Loucy (cell line): ENCODE measurements at regions not wholly inside any gene's neighbourhood (a gene's known extent, or its start where the extent isn't known, plus 50 kb on each side); places are given as distances from the start of the nearest gene placed in this dataset.

Source experiments
- H2AFZ ChIP-seq: fragments of 200-600 bp; sonication (generic); 2 replicates; pipeline ENCODE4 v1.6.0; 2016; ENCODE audit warnings: antibody characterized with exemption, mild to moderate bottlenecking, low read length, moderate library complexity
- H3F3A ChIP-seq: fragments of 200-600 bp; 2 replicates; pipeline ENCODE4 v1.6.0; 2016; ENCODE audit warnings: antibody characterized with exemption, low read depth, mild to moderate bottlenecking
- H3K27me3 ChIP-seq: fragments of 200-600 bp; sonication (generic); 2 replicates; pipeline ENCODE4 v1.6.1; 2014; ENCODE audit warnings: low read length, mild to moderate bottlenecking; ENCODE audit not compliant: insufficient read depth, poor library complexity, severe bottlenecking
- H3K36me3 ChIP-seq: fragments of 200-600 bp; sonication (generic); 2 replicates; pipeline ENCODE4 v1.6.1; 2016; ENCODE audit warnings: low read length; ENCODE audit not compliant: insufficient read depth
- H3K4me1 ChIP-seq: fragments of 200-600 bp; sonication (generic); 2 replicates; pipeline ENCODE4 v1.5.1; 2014; ENCODE audit warnings: low read length, mild to moderate bottlenecking; ENCODE audit not compliant: insufficient read depth, poor library complexity, severe bottlenecking
- H3K4me2 ChIP-seq: fragments of 200-600 bp; sonication (generic); 2 replicates; pipeline ENCODE4 v1.6.0; 2014; ENCODE audit warnings: antibody characterized with exemption, low read length, low read depth, mild to moderate bottlenecking; ENCODE audit not compliant: poor library complexity, severe bottlenecking
- H3K4me3 ChIP-seq: fragments of 200-600 bp; sonication (generic); 2 replicates; pipeline ENCODE4 v1.5.1; 2014; ENCODE audit warnings: low read length, mild to moderate bottlenecking, mixed read lengths; ENCODE audit not compliant: poor library complexity, severe bottlenecking
- H3K79me2 ChIP-seq: fragments of 200-600 bp; sonication (generic); 2 replicates; pipeline ENCODE4 v1.6.1; 2014; ENCODE audit warnings: low read length; ENCODE audit not compliant: insufficient read depth
- H3K9ac ChIP-seq: fragments of 200-600 bp; sonication (generic); 2 replicates; pipeline ENCODE4 v1.6.0; 2014; ENCODE audit warnings: mild to moderate bottlenecking, low read depth, low read length, moderate library complexity; ENCODE audit not compliant: poor library complexity, severe bottlenecking
- H3K9me2 ChIP-seq: fragments of 200-600 bp; sonication (generic); replicated peaks from 2 replicates; pipeline ENCODE4 v1.6.1; 2016; ENCODE audit warnings: low read depth, low read length, mixed read lengths
- H3K9me3 ChIP-seq: fragments of 200-600 bp; sonication (generic); 2 replicates; pipeline ENCODE4 v1.6.1; 2014; ENCODE audit warnings: mild to moderate bottlenecking, antibody characterized with exemption, low read length, low read depth; ENCODE audit not compliant: insufficient read depth
- H4K20me1 ChIP-seq: fragments of 200-600 bp; sonication (generic); 2 replicates; pipeline ENCODE4 v1.6.0; 2014; ENCODE audit warnings: antibody characterized with exemption, low read length, mild to moderate bottlenecking; ENCODE audit not compliant: insufficient read depth, poor library complexity, severe bottlenecking
- CTCF ChIP-seq: fragments of 200-600 bp; sonication (generic); conservative IDR thresholded peaks from 2 replicates; pipeline ENCODE4 v1.5.1; 2014; ENCODE audit warnings: mild to moderate bottlenecking, antibody characterized with exemption, low read length
- EZH2phosphoT487 ChIP-seq: fragments of 200-600 bp; IDR thresholded peaks from 2 replicates; pipeline ENCODE4 v1.6.1; 2018; ENCODE audit warnings: antibody characterized with exemption, mild to moderate bottlenecking, moderate library complexity, borderline replicate concordance

- H3K4me1 ChIP-seq, result no peaks in the 10 kb centered on the region
- H3K79me2 ChIP-seq, result no peaks in the 10 kb centered on the region
- H3K9me2 ChIP-seq, result no peaks in the 10 kb centered on the region
- H3K9ac ChIP-seq, result no peak overlapping the region
- H4K20me1 ChIP-seq, result no peaks in the 10 kb centered on the region
- no peaks in the 10 kb centered on the region for H3K27me3 ChIP-seq
- TF ChIP-seq CTCF (no peak), EZH2phosphoT487 (no peak)
- no peak overlapping the region for H3K4me2 ChIP-seq
- no peak overlapping the region for H2AFZ ChIP-seq
- no peaks in the 10 kb centered on the region for H3K9me3 ChIP-seq
- no peaks in the 10 kb centered on the region for H3F3A ChIP-seq
- no peak overlapping the region for H3K4me3 ChIP-seq
- no peaks in the 10 kb centered on the region for H3K36me3 ChIP-seq
Observed at GRCh38 chr12:105423237-105423636, 92.7 kb downstream of the C12orf75 start.

- Histone ChIP-seq H2AFZ (no peak overlapping the region), H3K9me3 (no peaks in the 10 kb centered on the region), H3K36me3 (no peaks in the 10 kb centered on the region), H3F3A (no peaks in the 10 kb centered on the region), H3K4me1 (no peaks in the 10 kb centered on the region), H3K9ac (no peak overlapping the region), H3K79me2 (no peaks in the 10 kb centered on the region), H3K4me2 (no peak overlapping the region), H3K9me2 (no peaks in the 10 kb centered on the region), H3K27me3 (no peaks in the 10 kb centered on the region), H3K4me3 (no peak overlapping the region), H4K20me1 (no peaks in the 10 kb centered on the region)
- no peak for TF ChIP-seq CTCF
- TF ChIP-seq EZH2phosphoT487, result no peak
Observed at GRCh38 chr12:105423921-105424320, 93.4 kb downstream of the C12orf75 start.

DNA sequence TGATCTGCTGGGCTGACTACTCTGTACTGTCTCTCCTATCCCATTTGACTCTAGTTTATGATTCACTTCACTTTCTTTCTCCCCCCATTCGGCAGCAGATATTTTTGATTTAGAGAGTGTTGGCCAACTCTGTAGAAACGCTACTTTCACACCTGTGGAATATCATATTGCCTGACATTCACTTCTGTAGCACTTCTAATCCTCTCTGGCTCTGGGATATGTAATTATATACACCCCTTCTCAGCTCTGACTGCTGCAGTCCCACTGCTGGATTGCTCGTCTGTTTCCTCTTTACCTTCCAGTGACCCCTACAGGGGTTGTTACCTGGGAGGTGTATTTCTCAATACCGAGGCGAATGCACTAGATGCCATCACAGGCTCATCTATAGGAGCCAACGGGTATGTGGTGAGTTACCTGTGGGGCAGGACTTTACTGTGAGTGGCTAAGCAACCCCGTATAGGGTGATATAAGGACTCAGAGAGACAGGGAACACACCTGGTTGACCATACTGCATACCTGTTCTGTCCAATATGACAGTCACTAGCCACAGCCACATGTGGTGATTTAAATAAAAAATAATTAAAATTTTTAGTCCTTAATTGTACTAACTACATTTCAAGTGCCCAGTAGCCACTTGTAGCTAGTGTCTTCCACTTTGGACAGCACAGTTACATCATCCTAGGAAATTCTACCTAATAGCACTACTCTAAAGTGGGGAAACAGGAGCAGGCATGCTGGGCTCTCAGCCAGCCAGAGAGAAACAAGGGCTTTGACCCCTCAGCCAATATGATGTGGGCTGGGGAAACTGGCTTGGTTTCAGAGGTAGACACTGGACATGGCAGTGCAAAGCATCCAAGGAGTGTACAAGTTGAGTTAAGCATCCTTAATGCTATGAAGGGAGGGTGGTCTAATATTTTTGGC is 95.0 kb downstream of the C12orf75 start:
- H3K27me3 ChIP-seq, result no peaks in the 10 kb centered on the region
- TF ChIP-seq CTCF (no peak), EZH2phosphoT487 (no peak)
- no peak overlapping the region for H3K4me2 ChIP-seq
- no peak overlapping the region for H2AFZ ChIP-seq
- H3K36me3 ChIP-seq, result no peaks in the 10 kb centered on the region
- no peak overlapping the region for H3K9ac ChIP-seq
- no peaks in the 10 kb centered on the region for H3K9me2 ChIP-seq
- H3K4me3 ChIP-seq, result no peak overlapping the region
- no peaks in the 10 kb centered on the region for H3K9me3 ChIP-seq
- H4K20me1 ChIP-seq, result no peaks in the 10 kb centered on the region
- no peaks in the 10 kb centered on the region for H3F3A ChIP-seq
- no peaks in the 10 kb centered on the region for H3K79me2 ChIP-seq
- no peaks in the 10 kb centered on the region for H3K4me1 ChIP-seq
